B cell (primary cell): ENCODE measurements at regions not wholly inside any gene's neighbourhood (a gene's known extent, or its start where the extent isn't known, plus 50 kb on each side); places are given as distances from the start of the nearest gene placed in this dataset.

ENCODE experiments used
- ATAC-seq: fragments of 200-7000 bp; cut with Tn5 transposase; one replicate; pipeline ENCODE4 v1.10.0; 2021; ENCODE audit warnings: low read depth, mild to moderate bottlenecking, moderate number of reproducible peaks, moderate library complexity
- CTCF ChIA-PET: fragments of 350-600 bp; sonication (Branson Sonifier 250); formaldehyde crosslinking; loops from one replicate; lab custom pipeline; 2021; ENCODE audit warnings: antibody characterized with exemption, inconsistent platforms; lab: Charles Lee
- POLR2A ChIA-PET: fragments of 350-600 bp; sonication (Branson Sonifier 250); formaldehyde crosslinking; loops from one replicate; lab custom pipeline; 2021; ENCODE audit warnings: antibody characterized with exemption; lab: Charles Lee
- DNase-seq: peaks from one replicate; pipeline ENCODE4 v3.0.0; 2013
- H2AFZ ChIP-seq: 2 replicates; pipeline ENCODE4 v1.6.1; 2012; ENCODE audit warnings: mild to moderate bottlenecking, low read depth, low read length; ENCODE audit not compliant: insufficient read depth, poor library complexity, severe bottlenecking
- H3K27ac ChIP-seq, 2 donors: 1 replicate in 1 of 2; 2 replicates in 1 of 2; pipeline ENCODE4 v1.5.1; 2012 to 2013; ENCODE audit warnings: low read length in 2 of 2, mild to moderate bottlenecking in 2 of 2, moderate library complexity in 1 of 2
- H3K27me3 ChIP-seq, 4 experiments: fragments of 200-600 bp in 1 of 4; sonication (generic) in 1 of 4; replicated peaks in 1 of 4; 1 replicate in 2 of 4; 2 replicates in 2 of 4; pipeline versions ENCODE4 v1.6.1 to v1.7.0; 2013 to 2016; ENCODE audit warnings: low read length in 3 of 4, mild to moderate bottlenecking in 2 of 4, mixed read lengths in 1 of 4, moderate library complexity in 1 of 4; ENCODE audit not compliant: insufficient read depth in 4 of 4, control insufficient read depth in 3 of 4; ENCODE audit errors: control extremely low read depth in 1 of 4
- H3K36me3 ChIP-seq, 2 experiments: replicated peaks in 1 of 2; 1 replicate in 1 of 2; 2 replicates in 1 of 2; pipeline versions ENCODE4 v1.6.1 to v1.7.1; 2013; ENCODE audit warnings: low read length in 1 of 2; ENCODE audit not compliant: insufficient read depth in 2 of 2, control insufficient read depth in 1 of 2; ENCODE audit errors: control extremely low read depth in 1 of 2, extremely low read depth in 1 of 2
- H3K4me1 ChIP-seq, 2 donors: fragments of 200-600 bp in 1 of 2; sonication (generic) in 1 of 2; 1 replicate in 1 of 2; 2 replicates in 1 of 2; pipeline versions ENCODE4 v1.5.1 to v1.6.1; 2013 to 2017; ENCODE audit warnings: low read length in 2 of 2; ENCODE audit not compliant: control insufficient read depth in 2 of 2, insufficient read depth in 2 of 2
- H3K4me2 ChIP-seq: replicated peaks from 2 replicates; pipeline ENCODE3; 2012; ENCODE audit warnings: mild to moderate bottlenecking, low read depth, low read length; ENCODE audit not compliant: poor library complexity, severe bottlenecking
- H3K4me3 ChIP-seq, 5 experiments: fragments of 200-600 bp in 1 of 5; sonication (generic) in 1 of 5; 1 replicate in 3 of 5; 2 replicates in 2 of 5; pipeline versions ENCODE4 v1.5.1 to v1.7.0; 2011 to 2016; ENCODE audit warnings: low read length in 4 of 5, mild to moderate bottlenecking in 4 of 5, low read depth in 2 of 5, control low read depth in 1 of 5, moderate library complexity in 1 of 5; ENCODE audit not compliant: insufficient read depth in 1 of 5; ENCODE audit errors: control extremely low read depth in 1 of 5, extremely low read depth in 1 of 5
- H3K79me2 ChIP-seq: fragments of 200-600 bp; sonication (generic); one replicate; pipeline ENCODE4 v1.6.0; 2016; ENCODE audit warnings: low read length; ENCODE audit not compliant: control insufficient read depth, insufficient read depth
- H3K9ac ChIP-seq: fragments of 200-600 bp; sonication (generic); 2 replicates; pipeline ENCODE4 v1.6.1; 2017; ENCODE audit warnings: mild to moderate bottlenecking, low read length, moderate library complexity
- H3K9me3 ChIP-seq, 3 donors: one replicate each; pipeline versions ENCODE4 v1.6.1 to v1.7.1; 2013; ENCODE audit warnings: low read length in 2 of 3; ENCODE audit not compliant: control insufficient read depth in 2 of 3, insufficient read depth in 1 of 3; ENCODE audit errors: control extremely low read depth in 1 of 3
- H4K20me1 ChIP-seq: 2 replicates; pipeline ENCODE4 v1.6.0; 2012; ENCODE audit warnings: mild to moderate bottlenecking, low read length; ENCODE audit not compliant: insufficient read depth, control insufficient read depth, poor library complexity, severe bottlenecking
- H3K27ac Mint-ChIP-seq: one replicate; pipeline ENCODE4 v1.8.0; 2021; ENCODE audit warnings: mixed read lengths
- H3K27me3 Mint-ChIP-seq: one replicate; pipeline ENCODE4 v1.8.0; 2021; ENCODE audit warnings: mixed read lengths
- H3K4me1 Mint-ChIP-seq: one replicate; pipeline ENCODE4 v1.8.0; 2021; ENCODE audit warnings: mixed read lengths
- H3K4me3 Mint-ChIP-seq: one replicate; pipeline ENCODE4 v1.8.0; 2021; ENCODE audit warnings: mixed read lengths
- H3K9me3 Mint-ChIP-seq: one replicate; pipeline ENCODE4 v1.8.0; 2022; ENCODE audit warnings: mixed read lengths; ENCODE audit not compliant: insufficient read depth
- EZH2 ChIP-seq: IDR thresholded peaks from 2 replicates; pipeline ENCODE4 v1.6.1; 2012; ENCODE audit warnings: borderline replicate concordance, low read depth, mild to moderate bottlenecking, moderate library complexity, low read length; ENCODE audit not compliant: insufficient read depth, poor library complexity, severe bottlenecking
- WGBS: methylation state at CpG from one replicate; pipeline ENCODE4 v1.1.5; 2013; ENCODE audit warnings: missing lambda C conversion rate; ENCODE audit not compliant: insufficient coverage; 5-methylcytosine and 5-hydroxymethylcytosine counted together
- intact Hi-C: fragments of 100-400 bp; cut with micrococcal nuclease; formaldehyde crosslinking; loops from one replicate; pipeline ENCODE4 v1.10.0; 2022
- TF ChIP-seq, protein P1 (sequence below): fragments of 200-600 bp; IDR thresholded peaks from one replicate; pipeline ENCODE4 v1.8.0; 2022; ENCODE audit warnings: antibody characterized with exemption, mild to moderate bottlenecking

- peaks cover 32% of the 10 kb centered on the region for H3K27me3 Mint-ChIP-seq
- Histone ChIP-seq H3K9me3 (no peaks in the 10 kb centered on the region), H3K4me3 (no peak overlapping the region), H3K4me1 (no peaks in the 10 kb centered on the region), H3K4me2 (no peak overlapping the region), H3K9ac (no peak overlapping the region), H3K27ac (no peak overlapping the region), H2AFZ (no peak overlapping the region), H3K79me2 (no peaks in the 10 kb centered on the region), H3K36me3 (no peaks in the 10 kb centered on the region), H4K20me1 (no peaks in the 10 kb centered on the region), H3K27me3 (peaks cover 0 to 15% (median 3%) of the 10 kb centered on the region in 4 experiments)
- no peaks in the 10 kb centered on the region for H3K4me1 Mint-ChIP-seq
- TF ChIP-seq EZH2, result no peak
- TF ChIP-seq, protein P1, sequence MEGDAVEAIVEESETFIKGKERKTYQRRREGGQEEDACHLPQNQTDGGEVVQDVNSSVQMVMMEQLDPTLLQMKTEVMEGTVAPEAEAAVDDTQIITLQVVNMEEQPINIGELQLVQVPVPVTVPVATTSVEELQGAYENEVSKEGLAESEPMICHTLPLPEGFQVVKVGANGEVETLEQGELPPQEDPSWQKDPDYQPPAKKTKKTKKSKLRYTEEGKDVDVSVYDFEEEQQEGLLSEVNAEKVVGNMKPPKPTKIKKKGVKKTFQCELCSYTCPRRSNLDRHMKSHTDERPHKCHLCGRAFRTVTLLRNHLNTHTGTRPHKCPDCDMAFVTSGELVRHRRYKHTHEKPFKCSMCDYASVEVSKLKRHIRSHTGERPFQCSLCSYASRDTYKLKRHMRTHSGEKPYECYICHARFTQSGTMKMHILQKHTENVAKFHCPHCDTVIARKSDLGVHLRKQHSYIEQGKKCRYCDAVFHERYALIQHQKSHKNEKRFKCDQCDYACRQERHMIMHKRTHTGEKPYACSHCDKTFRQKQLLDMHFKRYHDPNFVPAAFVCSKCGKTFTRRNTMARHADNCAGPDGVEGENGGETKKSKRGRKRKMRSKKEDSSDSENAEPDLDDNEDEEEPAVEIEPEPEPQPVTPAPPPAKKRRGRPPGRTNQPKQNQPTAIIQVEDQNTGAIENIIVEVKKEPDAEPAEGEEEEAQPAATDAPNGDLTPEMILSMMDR, result no peak
- WGBS, result 53% methylated on average over 2 of the region's 5 CpGs
- ATAC-seq (no peak), DNase-seq (no peak)
- intact Hi-C loops, result no loop called here
- H3K4me3 Mint-ChIP-seq, result no peak overlapping the region
- no peaks in the 10 kb centered on the region for H3K9me3 Mint-ChIP-seq
- ChIA-PET CTCF (no interaction called here), POLR2A (no interaction called here)
- H3K27ac Mint-ChIP-seq, result no peak overlapping the region
Measured at GRCh38 chr6:2503816-2504494, 246.8 kb downstream of the MYLK4 start.

DNA sequence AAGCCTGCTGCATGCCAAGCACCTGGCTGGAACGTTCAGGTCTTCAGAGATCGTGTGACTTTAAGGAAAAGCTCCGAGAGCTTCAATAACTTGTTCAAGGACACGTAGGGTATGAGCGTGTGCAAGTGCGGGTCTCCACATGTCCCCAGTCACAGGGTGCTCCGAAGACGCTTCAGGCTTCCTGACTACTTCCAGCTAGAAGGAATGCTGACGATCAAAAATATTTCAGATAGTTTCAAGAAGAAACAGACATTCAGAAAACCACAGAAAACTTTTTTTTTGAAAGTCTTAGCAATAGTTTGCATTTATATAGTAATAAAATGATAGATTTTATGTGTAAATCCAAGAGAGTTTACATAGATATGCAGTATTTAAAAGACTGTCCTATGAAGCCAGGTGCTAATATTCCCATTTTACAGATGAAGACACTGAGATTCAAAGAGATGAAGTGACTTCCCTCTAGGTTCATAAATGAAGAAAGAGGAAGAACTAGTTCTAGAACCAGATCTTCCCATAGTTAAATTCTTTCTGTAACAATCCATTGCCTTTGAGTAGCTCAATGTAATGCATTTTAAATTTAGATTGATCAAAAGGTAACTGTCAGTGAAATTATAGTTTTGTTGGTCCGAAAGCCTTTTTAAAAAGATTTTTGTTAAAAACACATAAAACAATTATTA lies 247.6 kb downstream of the MYLK4 start:
- H3K4me1 ChIP-seq, result no peaks in the 10 kb centered on the region
- H3K79me2 ChIP-seq, result no peaks in the 10 kb centered on the region
- no peak overlapping the region for H3K4me3 ChIP-seq
- Mint-ChIP-seq H3K4me3 (no peak overlapping the region), H3K27me3 (peaks cover 29% of the 10 kb centered on the region), H3K27ac (no peak overlapping the region), H3K4me1 (no peaks in the 10 kb centered on the region), H3K9me3 (no peaks in the 10 kb centered on the region)
- no peak overlapping the region for H3K27ac ChIP-seq
- no peak overlapping the region for H3K9ac ChIP-seq
- no peak overlapping the region for H2AFZ ChIP-seq
- no peak for TF ChIP-seq EZH2
- TF ChIP-seq, protein P1, result no peak
- H3K4me2 ChIP-seq, result no peak overlapping the region
- ChIA-PET POLR2A (no interaction called here), CTCF (no interaction called here)
- H3K27me3 ChIP-seq, result peaks cover 0 to 10% (median 3%) of the 10 kb centered on the region in 4 experiments
- intact Hi-C loops, result no loop called here
- H4K20me1 ChIP-seq, result no peaks in the 10 kb centered on the region
- WGBS, result 89% methylated on average over 8 of the region's 10 CpGs
- DNase-seq, result no peak
- no peak for ATAC-seq
- H3K36me3 ChIP-seq, result no peaks in the 10 kb centered on the region
- H3K9me3 ChIP-seq, result no peaks in the 10 kb centered on the region
